A673 (cell line): ENCODE measurements at regions not wholly inside any gene's neighbourhood (a gene's known extent, or its start where the extent isn't known, plus 50 kb on each side); places are given as distances from the start of the nearest gene placed in this dataset.

Source experiments
- BruUV-seq: library from RNA; stranded (reverse); fragments of 400-500 nt; replicated peaks from 2 replicates; lab custom pipeline; 2021; lab: Mats Ljungman, UMichigan
- CTCF ChIA-PET: fragments of 300-600 bp; sonication (Branson Sonifier 250); formaldehyde crosslinking; loops from one replicate; lab custom pipeline; 2022; ENCODE audit warnings: antibody characterized with exemption; lab: Charles Lee
- POLR2A ChIA-PET: fragments of 300-600 bp; sonication (Branson Sonifier 250); formaldehyde crosslinking; loops from one replicate; lab custom pipeline; 2022; ENCODE audit warnings: antibody characterized with exemption; ENCODE audit not compliant: low non-redundant PET; lab: Charles Lee
- DNase-seq: peaks from one replicate; pipeline ENCODE4 v3.0.0-alpha.2; 2015; ENCODE audit warnings: low spot score
- H3K27ac ChIP-seq: fragments of 200-600 bp; sonication (generic); 2 replicates; pipeline ENCODE4 v1.5.1; 2016; ENCODE audit warnings: mixed run types, low read depth, mild to moderate bottlenecking, mixed read lengths, antibody characterized with exemption, low read length; ENCODE audit not compliant: poor library complexity, severe bottlenecking
- H3K27me3 ChIP-seq: fragments of 200-600 bp; sonication (generic); replicated peaks from 2 replicates; pipeline ENCODE4 v1.6.1; 2017; ENCODE audit warnings: mixed run types, low read depth, mild to moderate bottlenecking, mixed read lengths, antibody characterized with exemption, low read length; ENCODE audit not compliant: insufficient read depth, poor library complexity
- H3K36me3 ChIP-seq: fragments of 200-600 bp; sonication (generic); 2 replicates; pipeline ENCODE4 v1.6.1; 2016; ENCODE audit warnings: mixed run types, mild to moderate bottlenecking, mixed read lengths, antibody characterized with exemption, low read length; ENCODE audit not compliant: insufficient read depth, poor library complexity, severe bottlenecking
- H3K4me1 ChIP-seq: fragments of 200-600 bp; sonication (generic); 2 replicates; pipeline ENCODE4 v1.6.1; 2017; ENCODE audit warnings: mixed run types, mild to moderate bottlenecking, mixed read lengths, antibody characterized with exemption, low read length; ENCODE audit not compliant: insufficient read depth, poor library complexity, severe bottlenecking
- H3K4me3 ChIP-seq: fragments of 200-600 bp; sonication (generic); 2 replicates; pipeline ENCODE4 v1.5.1; 2016; ENCODE audit warnings: low read depth, mixed run types, mild to moderate bottlenecking, mixed read lengths, low read length; ENCODE audit not compliant: poor library complexity, severe bottlenecking
- H3K9me3 ChIP-seq: fragments of 200-600 bp; sonication (generic); 2 replicates; pipeline ENCODE4 v1.6.1; 2016; ENCODE audit warnings: mixed run types, low read depth, mild to moderate bottlenecking, mixed read lengths, antibody characterized with exemption, low read length; ENCODE audit not compliant: poor library complexity, severe bottlenecking
- CTCF ChIP-seq: fragments of 300-800, 200-600 bp; sonication (generic); conservative IDR thresholded peaks from 2 replicates; pipeline ENCODE4 v1.5.1; 2017; ENCODE audit warnings: low read depth, mild to moderate bottlenecking, antibody characterized with exemption, low read length, moderate library complexity, mixed read lengths
- EZH2 ChIP-seq: fragments of 200-600 bp; sonication (generic); IDR thresholded peaks from 2 replicates; pipeline ENCODE4 v1.6.1; 2017; ENCODE audit warnings: borderline replicate concordance, low read depth, mild to moderate bottlenecking, mixed read lengths, antibody characterized with exemption, low read length; ENCODE audit not compliant: poor library complexity, severe bottlenecking
- intact Hi-C: fragments of 100-400 bp; cut with micrococcal nuclease; formaldehyde crosslinking; loops from one replicate; pipeline ENCODE4 v1.10.0; 2022; ENCODE audit not compliant: unreplicated experiment

GRCh38 chr9:105994970-105995369, 300.6 kb downstream of the TMEM38B start:
- TF ChIP-seq CTCF (no peak), EZH2 (no peak)
- no TSS peak for BruUV-seq
- Histone ChIP-seq H3K4me1 (no peaks in the 10 kb centered on the region), H3K4me3 (no peak overlapping the region), H3K9me3 (no peaks in the 10 kb centered on the region), H3K36me3 (no peaks in the 10 kb centered on the region), H3K27me3 (peaks cover 4% of the 10 kb centered on the region), H3K27ac (no peak overlapping the region)
- no peak for DNase-seq
- ChIA-PET CTCF (no interaction called here), POLR2A (no interaction called here)
- intact Hi-C loops, result no loop called here

GRCh38 chr9:106017198-106017740, 322.9 kb downstream of the TMEM38B start:
- BruUV-seq, result no TSS peak
- DNase-seq, result no peak
- CTCF ChIA-PET, result no interaction called here
- Histone ChIP-seq H3K27ac (no peak overlapping the region), H3K36me3 (no peaks in the 10 kb centered on the region), H3K4me1 (no peaks in the 10 kb centered on the region), H3K27me3 (no peaks in the 10 kb centered on the region), H3K4me3 (no peak overlapping the region), H3K9me3 (no peaks in the 10 kb centered on the region)
- TF ChIP-seq EZH2 (no peak), CTCF (no peak)
- intact Hi-C loops, result no loop called here
- POLR2A ChIA-PET, result no interaction called here

- Histone ChIP-seq H3K36me3 (no peaks in the 10 kb centered on the region), H3K4me3 (no peak overlapping the region), H3K9me3 (no peaks in the 10 kb centered on the region), H3K4me1 (no peaks in the 10 kb centered on the region), H3K27ac (no peak overlapping the region), H3K27me3 (no peaks in the 10 kb centered on the region)
- TF ChIP-seq CTCF, result no peak
- no peak for TF ChIP-seq EZH2
- DNase-seq, result no peak
- ChIA-PET POLR2A (no interaction called here), CTCF (no interaction called here)
- no TSS peak for BruUV-seq
- intact Hi-C loops, result no loop called here
Measured at GRCh38 chr9:106019039-106019680, 324.8 kb downstream of the TMEM38B start.
